ENCODE measurements at regions not wholly inside any gene's neighbourhood (a gene's known extent, or its start where the extent isn't known, plus 50 kb on each side); places are given as distances from the start of the nearest gene placed in this dataset.

DNA sequence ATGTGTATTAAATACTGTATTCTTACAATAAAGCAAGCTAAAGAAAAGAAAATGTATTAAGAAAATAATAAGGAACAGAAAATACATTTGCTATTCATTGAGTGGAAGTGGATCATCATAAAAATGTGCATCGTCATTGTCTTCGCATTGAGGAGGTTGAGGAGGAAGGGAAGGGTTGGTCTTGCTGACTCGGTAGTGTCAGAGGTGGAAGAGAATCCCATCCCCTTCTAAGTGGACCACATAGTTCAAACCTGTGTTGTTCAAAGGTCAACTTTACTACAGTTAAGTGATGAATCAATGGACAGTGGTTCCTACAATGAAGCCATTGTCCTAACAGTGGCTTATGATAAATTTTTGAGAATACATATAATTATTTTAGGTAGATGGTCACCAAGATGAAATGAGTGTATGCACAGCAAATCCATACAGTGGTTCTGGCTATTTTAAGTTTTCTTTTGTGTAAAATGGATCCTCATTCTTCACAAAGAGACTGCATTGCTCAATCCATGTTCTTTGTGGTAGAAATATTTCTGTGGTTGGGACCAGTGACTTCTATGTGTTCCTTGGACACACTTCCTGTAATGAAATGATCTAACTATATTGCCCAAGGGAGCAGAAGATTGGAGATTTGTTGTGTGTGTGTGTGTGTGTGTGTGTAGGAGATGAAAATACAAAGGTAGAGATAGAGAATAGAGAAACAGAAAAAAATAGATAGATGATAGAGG is 556.4 kb upstream of the AMELY start:
- Histone ChIP-seq H3K36me3 (ENCODE audit: control insufficient read depth in 3 of 3, insufficient read depth in 3 of 3, low read length in 3 of 3) (no peaks in the 10 kb centered on the region), H3K9ac (ENCODE audit: low read depth in 1 of 3, low read length in 3 of 3) (no peak overlapping the region), H3K4me3 (ENCODE audit: low read length in 3 of 3) (no peak overlapping the region), H3K27me3 (ENCODE audit: control insufficient read depth in 3 of 3, insufficient read depth in 3 of 3, low read length in 3 of 3) (no peaks in the 10 kb centered on the region), H3K4me1 (ENCODE audit: control insufficient read depth in 3 of 3, insufficient read depth in 3 of 3, low read length in 3 of 3) (no peaks in the 10 kb centered on the region), H3K27ac (ENCODE audit: low read depth, low read length) (no peak overlapping the region), H3K9me3 (ENCODE audit: control insufficient read depth in 3 of 3, low read length in 3 of 3) (no peaks in the 10 kb centered on the region)

DNA sequence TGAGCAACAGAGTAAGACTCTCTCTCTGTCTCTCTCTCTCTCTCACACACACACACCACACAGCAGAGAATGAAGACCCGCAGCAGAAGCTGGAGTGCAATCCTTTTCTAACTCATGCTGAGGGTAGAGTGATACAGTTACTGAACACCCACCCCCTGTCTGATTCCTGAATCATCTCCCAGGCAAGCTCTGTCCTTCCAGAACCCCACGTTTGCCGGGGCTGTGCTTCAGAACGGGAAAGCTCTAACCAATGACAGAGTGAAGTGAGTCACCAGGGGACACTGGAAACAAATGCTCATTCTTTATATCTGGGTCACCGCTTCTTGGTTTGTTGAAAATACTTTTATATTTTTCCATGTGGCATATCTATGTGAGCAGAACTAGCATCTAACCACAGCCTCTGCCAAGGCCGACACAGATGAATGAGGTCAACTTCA is 553.7 kb upstream of the AMELY start:
- H3K9me3 ChIP-seq (ENCODE audit: control insufficient read depth in 3 of 3, low read length in 3 of 3) = no peaks in the 10 kb centered on the region
- H3K9ac ChIP-seq (ENCODE audit: low read depth in 1 of 3, low read length in 3 of 3) = no peak overlapping the region
- H3K27ac ChIP-seq (ENCODE audit: low read depth, low read length) = no peak overlapping the region
- H3K27me3 ChIP-seq (ENCODE audit: control insufficient read depth in 3 of 3, insufficient read depth in 3 of 3, low read length in 3 of 3) = no peaks in the 10 kb centered on the region
- H3K4me3 ChIP-seq (ENCODE audit: low read length in 3 of 3) = no peak overlapping the region
- H3K36me3 ChIP-seq (ENCODE audit: control insufficient read depth in 3 of 3, insufficient read depth in 3 of 3, low read length in 3 of 3) = no peaks in the 10 kb centered on the region
- no peaks in the 10 kb centered on the region for H3K4me1 ChIP-seq (ENCODE audit: control insufficient read depth in 3 of 3, insufficient read depth in 3 of 3, low read length in 3 of 3)

DNA sequence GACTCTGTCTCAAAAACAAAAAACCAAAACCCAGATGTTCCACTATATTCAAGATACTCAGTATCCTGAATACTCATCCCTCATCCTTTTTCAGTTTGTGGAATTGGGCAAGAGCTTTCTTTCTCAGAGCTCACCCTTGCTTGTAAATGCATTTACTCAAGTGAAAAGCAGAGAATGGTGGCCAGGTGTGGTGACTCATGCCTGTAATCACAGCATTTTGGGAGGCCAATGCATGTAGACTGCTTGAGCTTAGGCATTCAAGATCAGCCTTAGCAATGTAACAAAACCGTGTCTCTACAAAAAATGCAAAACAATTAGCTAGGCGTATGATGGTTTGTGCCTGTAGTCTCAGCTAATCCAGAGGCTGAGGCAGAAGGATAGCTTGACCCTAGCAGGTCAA is 553.2 kb upstream of the AMELY start:
- no peaks in the 10 kb centered on the region for H3K4me1 ChIP-seq (ENCODE audit: control insufficient read depth in 3 of 3, insufficient read depth in 3 of 3, low read length in 3 of 3)
- no peaks in the 10 kb centered on the region for H3K9me3 ChIP-seq (ENCODE audit: control insufficient read depth in 3 of 3, low read length in 3 of 3)
- H3K36me3 ChIP-seq (ENCODE audit: control insufficient read depth in 3 of 3, insufficient read depth in 3 of 3, low read length in 3 of 3) = no peaks in the 10 kb centered on the region
- H3K27me3 ChIP-seq (ENCODE audit: control insufficient read depth in 3 of 3, insufficient read depth in 3 of 3, low read length in 3 of 3) = no peaks in the 10 kb centered on the region
- H3K9ac ChIP-seq (ENCODE audit: low read depth in 1 of 3, low read length in 3 of 3) = no peak overlapping the region
- H3K4me3 ChIP-seq (ENCODE audit: low read length in 3 of 3) = no peak overlapping the region
- no peak overlapping the region for H3K27ac ChIP-seq (ENCODE audit: low read depth, low read length)

DNA sequence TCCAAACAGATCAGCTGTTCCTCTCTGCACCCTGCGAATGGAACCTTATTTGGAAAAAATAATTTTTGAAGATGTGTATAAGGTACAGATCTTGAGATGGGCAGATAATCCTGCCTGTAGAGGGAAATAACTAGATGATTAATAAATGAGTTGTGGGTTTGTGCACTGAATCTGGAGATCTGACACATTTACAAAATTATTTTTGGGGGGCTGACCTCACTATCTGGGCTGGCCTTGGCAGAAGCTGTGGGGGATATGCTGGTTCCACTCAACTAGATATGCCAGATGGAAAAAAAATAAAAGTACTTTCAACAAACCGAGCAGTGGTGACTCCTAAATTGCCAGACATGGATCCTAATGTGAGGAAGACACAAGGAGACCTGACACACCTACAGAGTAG is 552.2 kb upstream of the AMELY start:
- H3K9me3 ChIP-seq (ENCODE audit: control insufficient read depth in 3 of 3, low read length in 3 of 3) = no peaks in the 10 kb centered on the region
- no peak overlapping the region for H3K27ac ChIP-seq (ENCODE audit: low read depth, low read length)
- no peaks in the 10 kb centered on the region for H3K4me1 ChIP-seq (ENCODE audit: control insufficient read depth in 3 of 3, insufficient read depth in 3 of 3, low read length in 3 of 3)
- no peak overlapping the region for H3K4me3 ChIP-seq (ENCODE audit: low read length in 3 of 3)
- H3K9ac ChIP-seq (ENCODE audit: low read depth in 1 of 3, low read length in 3 of 3) = no peak overlapping the region
- H3K27me3 ChIP-seq (ENCODE audit: control insufficient read depth in 3 of 3, insufficient read depth in 3 of 3, low read length in 3 of 3) = no peaks in the 10 kb centered on the region
- H3K36me3 ChIP-seq (ENCODE audit: control insufficient read depth in 3 of 3, insufficient read depth in 3 of 3, low read length in 3 of 3) = no peaks in the 10 kb centered on the region

DNA sequence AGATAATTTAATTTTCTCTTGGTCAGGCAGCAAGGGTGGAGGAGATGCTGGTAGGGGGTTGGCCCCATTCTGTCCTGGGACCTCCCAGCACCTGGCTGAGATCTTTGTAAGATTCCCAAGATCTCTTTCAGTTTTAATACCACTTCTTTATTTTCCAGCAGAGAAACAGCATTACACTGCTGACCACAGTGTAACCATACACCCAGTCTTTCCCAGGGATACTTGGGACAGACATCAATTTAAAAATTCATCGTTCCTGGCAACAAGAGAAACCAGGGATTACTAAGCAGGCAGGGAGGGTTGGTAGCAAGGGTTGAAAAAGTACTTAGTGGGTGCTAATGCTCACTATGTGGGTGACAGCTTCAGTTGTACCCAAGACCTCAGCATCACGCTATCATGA is 551.6 kb upstream of the AMELY start:
- H3K36me3 ChIP-seq (ENCODE audit: control insufficient read depth in 3 of 3, insufficient read depth in 3 of 3, low read length in 3 of 3) = no peaks in the 10 kb centered on the region
- no peak overlapping the region for H3K27ac ChIP-seq (ENCODE audit: low read depth, low read length)
- H3K4me1 ChIP-seq (ENCODE audit: control insufficient read depth in 3 of 3, insufficient read depth in 3 of 3, low read length in 3 of 3) = no peaks in the 10 kb centered on the region
- H3K27me3 ChIP-seq (ENCODE audit: control insufficient read depth in 3 of 3, insufficient read depth in 3 of 3, low read length in 3 of 3) = no peaks in the 10 kb centered on the region
- H3K9me3 ChIP-seq (ENCODE audit: control insufficient read depth in 3 of 3, low read length in 3 of 3) = no peaks in the 10 kb centered on the region
- no peak overlapping the region for H3K9ac ChIP-seq (ENCODE audit: low read depth in 1 of 3, low read length in 3 of 3)
- H3K4me3 ChIP-seq (ENCODE audit: low read length in 3 of 3) = no peak overlapping the region

DNA sequence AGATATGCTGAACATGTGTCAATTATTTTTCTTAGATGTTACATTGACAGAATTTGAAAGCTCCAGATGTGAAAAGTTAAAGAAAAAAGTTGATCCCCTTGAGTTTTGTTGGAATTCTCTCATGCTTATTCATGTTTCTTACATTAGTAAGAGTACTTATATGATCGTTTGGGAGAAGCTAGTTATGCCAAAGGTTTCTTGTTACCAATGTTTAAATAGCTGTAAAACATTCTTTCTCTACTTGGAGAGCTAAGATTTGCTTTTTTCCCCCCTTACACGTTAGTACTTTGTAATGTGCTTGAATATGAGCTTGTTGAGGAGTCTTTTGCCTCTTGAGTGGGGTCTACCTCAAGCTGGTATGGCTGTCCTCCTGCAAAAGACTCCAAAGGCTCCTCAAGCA is 551.1 kb upstream of the AMELY start:
- H3K27me3 ChIP-seq (ENCODE audit: control insufficient read depth in 3 of 3, insufficient read depth in 3 of 3, low read length in 3 of 3) = no peaks in the 10 kb centered on the region
- no peak overlapping the region for H3K9ac ChIP-seq (ENCODE audit: low read depth in 1 of 3, low read length in 3 of 3)
- H3K9me3 ChIP-seq (ENCODE audit: control insufficient read depth in 3 of 3, low read length in 3 of 3) = no peaks in the 10 kb centered on the region
- no peak overlapping the region for H3K27ac ChIP-seq (ENCODE audit: low read depth, low read length)
- H3K36me3 ChIP-seq (ENCODE audit: control insufficient read depth in 3 of 3, insufficient read depth in 3 of 3, low read length in 3 of 3) = no peaks in the 10 kb centered on the region
- no peaks in the 10 kb centered on the region for H3K4me1 ChIP-seq (ENCODE audit: control insufficient read depth in 3 of 3, insufficient read depth in 3 of 3, low read length in 3 of 3)
- H3K4me3 ChIP-seq (ENCODE audit: low read length in 3 of 3) = no peak overlapping the region

DNA sequence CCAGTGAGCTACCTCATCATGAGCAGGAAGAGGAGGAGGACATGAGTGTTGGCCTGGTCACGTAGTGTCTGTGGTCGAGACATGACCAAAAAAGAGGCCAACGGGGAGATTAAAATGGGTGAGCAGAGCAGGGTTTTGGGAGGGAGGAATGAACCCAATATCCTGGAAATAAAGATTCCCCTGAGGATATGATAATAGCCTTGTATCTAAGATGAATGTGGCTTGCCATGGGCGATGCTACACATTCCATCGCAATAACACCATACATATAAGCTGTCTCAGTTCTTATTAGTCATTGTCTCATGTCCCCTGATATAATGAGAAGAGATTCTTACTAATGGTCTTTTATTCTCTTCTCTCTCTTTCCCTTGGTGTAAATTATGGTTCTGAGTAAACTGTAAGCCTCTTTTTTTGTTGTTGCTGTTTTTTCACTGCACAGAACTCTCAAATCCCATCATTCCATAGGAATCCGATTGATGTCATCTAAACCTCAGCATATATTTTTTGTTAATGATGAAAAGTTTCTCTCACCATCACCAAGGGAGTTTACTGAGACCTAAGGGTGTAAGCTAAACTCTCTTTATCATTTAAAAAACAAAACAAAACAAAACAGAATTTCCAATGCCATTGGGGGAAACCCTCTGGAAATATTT is 550.4 kb upstream of the AMELY start:
- Histone ChIP-seq H3K9me3 (ENCODE audit: control insufficient read depth in 3 of 3, low read length in 3 of 3) (no peaks in the 10 kb centered on the region), H3K4me3 (ENCODE audit: low read length in 3 of 3) (no peak overlapping the region), H3K9ac (ENCODE audit: low read depth in 1 of 3, low read length in 3 of 3) (no peak overlapping the region), H3K27me3 (ENCODE audit: control insufficient read depth in 3 of 3, insufficient read depth in 3 of 3, low read length in 3 of 3) (no peaks in the 10 kb centered on the region), H3K27ac (ENCODE audit: low read depth, low read length) (no peak overlapping the region), H3K4me1 (ENCODE audit: control insufficient read depth in 3 of 3, insufficient read depth in 3 of 3, low read length in 3 of 3) (no peaks in the 10 kb centered on the region), H3K36me3 (ENCODE audit: control insufficient read depth in 3 of 3, insufficient read depth in 3 of 3, low read length in 3 of 3) (no peaks in the 10 kb centered on the region)

DNA sequence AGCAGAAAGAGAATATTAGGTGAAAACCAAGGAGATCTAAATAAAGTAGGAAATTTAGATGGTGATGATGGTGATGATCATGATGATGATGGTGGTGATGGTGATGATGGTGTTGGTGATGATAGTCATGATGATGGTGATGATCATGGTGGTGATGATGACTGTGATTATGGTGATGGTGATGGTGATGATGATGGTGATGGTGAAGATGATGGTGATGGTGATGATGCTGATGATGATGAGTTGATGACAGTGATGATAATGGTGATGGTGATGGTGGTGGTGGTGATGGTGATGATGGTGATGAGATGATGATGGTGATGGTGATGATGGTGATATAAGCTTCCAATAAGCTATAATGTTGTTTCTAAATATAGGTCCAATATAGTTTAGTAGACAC is 548.2 kb upstream of the AMELY start:
- H3K4me3 ChIP-seq (ENCODE audit: low read length in 3 of 3) = no peak overlapping the region
- no peaks in the 10 kb centered on the region for H3K4me1 ChIP-seq (ENCODE audit: control insufficient read depth in 3 of 3, insufficient read depth in 3 of 3, low read length in 3 of 3)
- no peaks in the 10 kb centered on the region for H3K27me3 ChIP-seq (ENCODE audit: control insufficient read depth in 3 of 3, insufficient read depth in 3 of 3, low read length in 3 of 3)
- H3K27ac ChIP-seq (ENCODE audit: low read depth, low read length) = no peak overlapping the region
- no peaks in the 10 kb centered on the region for H3K9me3 ChIP-seq (ENCODE audit: control insufficient read depth in 3 of 3, low read length in 3 of 3)
- no peak overlapping the region for H3K9ac ChIP-seq (ENCODE audit: low read depth in 1 of 3, low read length in 3 of 3)
- no peaks in the 10 kb centered on the region for H3K36me3 ChIP-seq (ENCODE audit: control insufficient read depth in 3 of 3, insufficient read depth in 3 of 3, low read length in 3 of 3)

DNA sequence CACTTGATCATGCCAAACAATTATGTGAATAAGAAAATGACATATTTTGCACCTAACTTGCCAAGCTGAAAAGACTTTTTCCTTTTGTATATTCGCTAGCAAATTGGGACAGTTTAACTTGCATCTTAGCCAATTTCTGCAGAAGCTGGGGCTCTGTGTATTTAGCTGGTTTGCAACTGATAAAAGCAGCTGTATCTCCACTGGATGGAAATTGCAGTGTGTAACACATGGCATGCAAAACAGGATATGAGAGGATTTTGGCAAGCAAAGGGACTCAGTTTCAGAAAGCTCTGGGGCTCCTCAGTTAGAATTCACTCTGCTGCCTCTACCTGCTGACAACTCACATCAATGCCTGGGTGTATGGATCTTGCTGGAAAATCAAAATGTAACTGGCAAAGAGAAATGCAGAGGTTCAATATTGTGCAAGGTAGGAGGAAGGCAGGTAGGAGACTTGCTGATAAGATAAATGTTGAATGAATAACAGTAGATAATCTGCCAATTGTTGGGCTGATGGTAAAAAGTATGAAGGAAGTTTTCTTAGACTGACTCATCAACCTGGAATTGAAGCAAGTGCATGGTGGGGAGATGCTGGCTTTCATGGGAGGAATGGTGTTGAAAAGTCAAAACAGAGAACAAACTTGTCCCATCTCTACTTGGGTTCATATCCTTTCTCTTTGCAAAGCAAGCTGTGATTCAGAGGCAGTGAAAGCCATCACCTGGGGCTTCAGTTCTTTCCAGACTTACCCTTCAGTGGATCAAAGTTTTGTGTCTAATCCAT is 546.9 kb upstream of the AMELY start:
- no peak overlapping the region for H3K4me3 ChIP-seq (ENCODE audit: low read length in 3 of 3)
- H3K9me3 ChIP-seq (ENCODE audit: control insufficient read depth in 3 of 3, low read length in 3 of 3) = no peaks in the 10 kb centered on the region
- no peak overlapping the region for H3K9ac ChIP-seq (ENCODE audit: low read depth in 1 of 3, low read length in 3 of 3)
- H3K36me3 ChIP-seq (ENCODE audit: control insufficient read depth in 3 of 3, insufficient read depth in 3 of 3, low read length in 3 of 3) = no peaks in the 10 kb centered on the region
- H3K27me3 ChIP-seq (ENCODE audit: control insufficient read depth in 3 of 3, insufficient read depth in 3 of 3, low read length in 3 of 3) = no peaks in the 10 kb centered on the region
- no peak overlapping the region for H3K27ac ChIP-seq (ENCODE audit: low read depth, low read length)
- no peaks in the 10 kb centered on the region for H3K4me1 ChIP-seq (ENCODE audit: control insufficient read depth in 3 of 3, insufficient read depth in 3 of 3, low read length in 3 of 3)

Measured in skeletal muscle tissue (tissue), 3 donors.